GM20000 (cell line): ENCODE measurements at regions not wholly inside any gene's neighbourhood (a gene's known extent, or its start where the extent isn't known, plus 50 kb on each side); places are given as distances from the start of the nearest gene placed in this dataset.

Experiments
- DNase-seq: peaks from one replicate; pipeline ENCODE4 v3.0.0; 2012; ENCODE audit warnings: low spot score
- CTCF ChIP-seq: IDR thresholded peaks from 2 replicates; pipeline ENCODE4 v1.5.1; 2012; ENCODE audit warnings: mild to moderate bottlenecking, control low read depth; ENCODE audit errors: extremely low read depth, missing control alignments

DNA sequence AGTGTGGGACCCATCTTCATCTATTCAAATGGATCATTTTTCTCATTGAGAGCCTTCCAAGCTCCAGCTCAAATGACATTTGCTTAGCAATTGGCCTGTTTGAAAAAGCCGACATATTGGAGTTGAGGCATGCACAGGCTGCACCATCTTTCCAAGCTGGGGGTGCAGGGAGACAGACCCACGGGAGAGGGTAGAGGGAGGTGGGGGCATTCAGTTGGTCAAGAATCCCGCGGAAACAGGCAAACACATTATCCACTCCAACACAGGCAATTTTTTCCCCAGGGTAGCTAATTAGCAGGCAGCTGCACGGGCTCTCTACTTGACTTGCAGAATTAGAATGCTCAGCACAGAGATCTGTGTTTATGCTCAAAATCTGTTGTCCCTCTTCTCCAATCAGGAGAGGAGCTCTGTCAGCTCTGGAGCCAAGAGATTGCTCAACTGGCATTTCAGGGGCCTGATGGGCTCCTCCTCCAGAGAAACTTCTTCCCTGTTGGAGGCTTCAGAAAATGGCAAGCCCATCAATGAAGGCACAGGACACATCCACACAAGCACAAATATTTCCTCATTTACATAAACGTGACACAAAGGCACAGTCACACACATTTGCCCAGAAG, 267.8 kb downstream of the FOXD2 start:
- DNase-seq, result no peak
- no peak for TF ChIP-seq CTCF

- no peak for TF ChIP-seq CTCF
- no peak for DNase-seq
Measured at GRCh38 chr1:47707503-47707902, 269.7 kb downstream of the FOXD2 start.

DNA sequence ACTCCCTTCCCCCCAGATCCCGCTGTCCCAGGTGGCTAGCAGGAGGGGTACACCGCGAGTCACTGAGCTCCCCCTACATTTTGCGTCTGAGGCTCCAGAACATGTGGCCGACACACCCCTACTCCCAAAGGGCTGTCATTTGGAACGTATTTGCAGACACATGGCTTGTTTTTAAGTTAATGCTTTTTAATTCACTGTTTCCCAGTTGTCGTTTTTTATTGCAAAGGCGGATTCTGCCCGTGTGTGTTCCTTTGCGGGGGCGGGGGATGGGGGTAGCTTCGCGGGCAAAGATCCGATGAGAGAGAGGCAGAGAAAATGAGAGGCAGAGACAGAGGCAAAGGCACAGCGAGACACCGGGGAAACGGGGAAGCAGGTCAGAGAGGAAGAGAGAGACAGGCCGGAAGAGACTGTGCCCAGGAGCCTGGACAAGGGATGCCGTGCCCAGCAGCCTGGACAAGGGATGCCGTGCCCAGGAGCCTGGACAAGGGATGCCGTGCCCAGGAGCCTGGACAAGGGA, 270.2 kb downstream of the FOXD2 start:
- DNase-seq, result no peak
- no peak for TF ChIP-seq CTCF

- TF ChIP-seq CTCF, result no peak
- DNase-seq, result no peak
Measured at GRCh38 chr1:47708658-47709018, 270.8 kb downstream of the FOXD2 start.

- peak; percentile 68 for DNase-seq
- TF ChIP-seq CTCF, result no peak
Measured at GRCh38 chr1:47709019-47709871, 271.4 kb downstream of the FOXD2 start.

DNA sequence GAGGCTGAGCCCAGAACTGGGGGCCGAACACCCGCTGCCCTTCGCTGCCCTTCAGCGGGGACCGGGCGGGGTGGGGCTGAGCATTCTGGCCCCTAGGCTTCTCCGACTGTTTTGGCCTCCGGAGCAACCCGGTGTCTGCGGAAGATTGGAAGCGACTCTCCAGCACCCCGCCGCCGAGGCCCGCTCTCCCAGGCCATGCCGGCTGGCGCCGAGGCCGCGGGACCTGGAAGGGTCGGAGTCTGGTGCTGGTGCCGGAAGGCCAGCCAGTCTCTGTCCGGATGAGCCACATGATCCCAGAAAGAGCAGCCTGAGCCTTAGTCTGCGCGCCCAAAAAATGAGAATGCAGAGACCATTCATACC, 272.0 kb downstream of the FOXD2 start:
- DNase-seq, result no peak
- no peak for TF ChIP-seq CTCF

DNA sequence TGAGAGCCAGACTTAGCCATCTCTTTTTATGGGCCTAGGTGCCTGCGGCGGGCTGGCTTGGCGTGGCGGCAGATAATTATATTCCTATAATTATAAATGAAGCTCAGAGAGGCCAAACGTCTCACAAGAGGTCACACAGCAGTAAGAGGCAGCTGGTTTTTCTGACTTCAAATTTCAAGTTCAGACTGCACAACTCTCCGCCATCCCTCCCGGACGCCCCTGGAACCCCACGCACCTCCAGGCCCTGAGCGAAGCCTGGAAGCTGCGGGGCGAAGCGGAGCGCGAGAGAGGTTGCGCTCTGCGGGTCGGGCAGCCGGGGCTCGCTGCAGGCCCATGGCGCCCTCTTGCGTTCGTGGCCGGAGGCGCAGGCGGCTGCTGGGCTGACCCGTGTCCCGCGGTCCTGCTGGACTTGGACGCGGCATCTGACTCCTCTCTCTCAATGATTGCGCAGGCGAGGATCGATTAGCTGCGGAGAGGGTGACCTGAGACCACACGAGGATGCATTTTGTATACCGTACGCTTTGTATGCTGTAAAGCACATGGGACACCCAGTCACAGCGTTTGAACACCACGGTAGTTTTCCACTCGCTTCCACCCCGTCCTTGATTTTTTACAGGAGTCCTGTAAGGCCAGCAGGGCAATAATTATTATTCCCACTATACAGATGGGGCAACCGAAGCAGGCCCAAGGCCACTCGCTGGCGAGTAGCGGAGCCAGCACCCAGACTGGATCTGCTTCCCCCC, 272.7 kb downstream of the FOXD2 start:
- peak; percentile 95 for DNase-seq
- TF ChIP-seq CTCF, result peak; percentile 97
